ENCODE measurements at regions not wholly inside any gene's neighbourhood (a gene's known extent, or its start where the extent isn't known, plus 50 kb on each side); places are given as distances from the start of the nearest gene placed in this dataset.

DNA sequence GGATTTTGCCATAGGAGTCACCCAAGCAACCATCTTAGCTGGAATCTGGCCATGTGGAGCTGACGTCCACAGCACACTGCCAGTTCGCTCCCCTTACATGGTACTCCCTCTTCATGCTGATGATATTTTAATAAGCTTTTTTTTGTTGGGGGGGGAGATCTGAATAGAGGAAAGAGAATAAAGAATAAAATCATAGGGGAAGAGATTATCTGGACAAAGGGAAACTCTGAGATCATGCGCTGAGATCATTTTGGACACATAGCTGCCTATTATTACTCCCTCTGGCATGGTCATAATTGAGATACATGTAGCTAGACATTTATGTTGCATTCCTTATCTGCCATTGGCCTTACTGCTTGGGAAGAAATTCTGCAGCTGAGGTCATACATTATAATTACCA, 282.7 kb downstream of the HTR7 start:
- no peak overlapping the region for H3K4me3 ChIP-seq (ENCODE audit: low read depth, low read length)
- TF ChIP-seq, protein P1, sequence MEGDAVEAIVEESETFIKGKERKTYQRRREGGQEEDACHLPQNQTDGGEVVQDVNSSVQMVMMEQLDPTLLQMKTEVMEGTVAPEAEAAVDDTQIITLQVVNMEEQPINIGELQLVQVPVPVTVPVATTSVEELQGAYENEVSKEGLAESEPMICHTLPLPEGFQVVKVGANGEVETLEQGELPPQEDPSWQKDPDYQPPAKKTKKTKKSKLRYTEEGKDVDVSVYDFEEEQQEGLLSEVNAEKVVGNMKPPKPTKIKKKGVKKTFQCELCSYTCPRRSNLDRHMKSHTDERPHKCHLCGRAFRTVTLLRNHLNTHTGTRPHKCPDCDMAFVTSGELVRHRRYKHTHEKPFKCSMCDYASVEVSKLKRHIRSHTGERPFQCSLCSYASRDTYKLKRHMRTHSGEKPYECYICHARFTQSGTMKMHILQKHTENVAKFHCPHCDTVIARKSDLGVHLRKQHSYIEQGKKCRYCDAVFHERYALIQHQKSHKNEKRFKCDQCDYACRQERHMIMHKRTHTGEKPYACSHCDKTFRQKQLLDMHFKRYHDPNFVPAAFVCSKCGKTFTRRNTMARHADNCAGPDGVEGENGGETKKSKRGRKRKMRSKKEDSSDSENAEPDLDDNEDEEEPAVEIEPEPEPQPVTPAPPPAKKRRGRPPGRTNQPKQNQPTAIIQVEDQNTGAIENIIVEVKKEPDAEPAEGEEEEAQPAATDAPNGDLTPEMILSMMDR (IDR thresholded peaks at IDR 0.05; ENCODE audit: borderline replicate concordance, insufficient read depth, low read depth, low read length): no peak

DNA sequence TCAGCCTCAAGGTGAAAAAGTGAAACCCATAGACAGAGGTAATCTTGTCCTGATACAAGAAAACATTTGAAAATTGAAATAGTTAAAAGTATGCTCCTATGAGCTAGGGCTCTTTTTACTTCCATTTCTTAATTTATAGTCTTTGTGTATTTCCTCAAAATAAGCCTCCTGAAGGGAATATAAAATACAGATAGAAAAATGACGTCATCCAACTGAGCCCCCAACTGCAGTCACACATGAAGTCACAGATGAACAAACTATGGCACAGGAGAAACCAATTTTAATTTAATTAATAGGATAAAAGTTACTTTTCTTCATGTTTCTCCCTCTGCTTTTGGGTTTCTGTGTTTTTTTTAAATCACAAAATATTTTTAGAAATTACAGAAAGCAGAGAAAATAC, 280.3 kb downstream of the HTR7 start:
- TF ChIP-seq, protein P1 (IDR thresholded peaks at IDR 0.05; ENCODE audit: borderline replicate concordance, insufficient read depth, low read depth, low read length): no peak
- H3K4me3 ChIP-seq (ENCODE audit: low read depth, low read length): no peak overlapping the region

DNA sequence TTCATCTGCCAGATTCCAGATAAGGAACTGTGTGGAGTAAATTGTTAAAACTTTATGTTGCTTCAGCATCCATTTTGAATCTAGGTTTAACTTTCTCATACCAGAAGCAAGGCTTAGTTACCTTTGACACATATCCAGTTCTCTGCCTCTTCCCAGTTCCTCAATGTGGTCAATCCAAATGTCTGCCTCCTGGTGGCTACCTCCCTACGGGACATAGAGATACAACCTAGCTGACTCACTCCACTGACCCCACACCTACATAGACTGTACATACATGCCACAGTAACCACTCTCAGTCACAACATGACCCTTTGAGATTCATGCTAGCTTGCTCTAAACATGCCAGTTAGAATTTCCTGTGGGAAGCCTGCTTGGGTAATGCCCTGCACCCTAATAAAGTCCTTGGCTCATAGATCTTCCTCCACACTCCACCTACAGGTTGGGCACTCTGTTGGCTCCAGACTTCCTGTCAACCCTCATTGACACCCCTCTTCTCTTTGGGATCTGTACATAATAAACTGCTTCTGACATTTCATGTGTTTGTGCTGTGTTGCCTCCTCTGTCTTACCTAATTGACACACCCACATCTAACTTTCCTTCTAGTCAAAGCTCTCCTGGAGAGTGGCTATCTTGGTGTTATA, 278.1 kb downstream of the HTR7 start:
- TF ChIP-seq, protein P1 (IDR thresholded peaks at IDR 0.05; ENCODE audit: borderline replicate concordance, insufficient read depth, low read depth, low read length): no peak
- no peak overlapping the region for H3K4me3 ChIP-seq (ENCODE audit: low read depth, low read length)

DNA sequence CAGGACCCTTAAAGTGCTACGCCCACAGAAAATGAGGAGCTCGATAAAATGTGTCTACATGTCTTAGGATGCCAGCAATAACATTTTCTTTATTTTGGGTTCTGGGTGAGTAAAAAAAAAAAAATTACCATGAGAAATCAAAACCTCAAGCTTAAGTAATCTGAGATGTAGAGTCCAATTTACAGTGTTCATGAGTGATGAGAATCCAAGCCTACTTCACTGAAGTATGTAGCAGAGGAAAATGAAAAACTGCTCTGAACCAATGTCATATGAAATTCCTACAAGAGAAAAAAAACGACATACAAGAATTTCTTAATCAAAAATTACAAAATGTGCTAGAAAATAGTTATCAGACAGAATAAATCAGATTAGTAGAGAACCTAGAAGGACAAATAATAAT, 274.4 kb downstream of the HTR7 start:
- no peak overlapping the region for H3K4me3 ChIP-seq (ENCODE audit: low read depth, low read length)
- TF ChIP-seq, protein P1 (IDR thresholded peaks at IDR 0.05; ENCODE audit: borderline replicate concordance, insufficient read depth, low read depth, low read length): no peak

DNA sequence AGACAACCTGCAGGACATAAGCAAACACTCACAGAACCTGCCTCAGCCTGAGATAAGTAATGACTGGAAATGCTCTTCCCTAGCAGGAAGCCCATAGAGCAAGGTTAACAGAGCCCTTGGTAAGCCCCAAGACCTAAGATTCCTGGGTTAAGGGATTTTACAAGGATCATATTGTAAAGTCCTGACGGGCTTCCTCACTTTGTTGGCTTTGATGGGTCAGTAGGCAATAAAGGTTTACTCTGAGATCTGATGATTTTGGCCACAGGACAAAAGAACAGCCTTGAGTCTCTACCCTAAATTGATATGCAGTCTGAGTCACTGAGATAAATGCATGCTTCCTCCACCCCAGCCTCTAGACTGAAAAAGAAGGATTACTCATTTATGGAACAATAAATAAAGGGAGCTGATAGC, 270.8 kb downstream of the HTR7 start:
- TF ChIP-seq, protein P1 (IDR thresholded peaks at IDR 0.05; ENCODE audit: borderline replicate concordance, insufficient read depth, low read depth, low read length): no peak
- H3K4me3 ChIP-seq (ENCODE audit: low read depth, low read length): no peak overlapping the region

DNA sequence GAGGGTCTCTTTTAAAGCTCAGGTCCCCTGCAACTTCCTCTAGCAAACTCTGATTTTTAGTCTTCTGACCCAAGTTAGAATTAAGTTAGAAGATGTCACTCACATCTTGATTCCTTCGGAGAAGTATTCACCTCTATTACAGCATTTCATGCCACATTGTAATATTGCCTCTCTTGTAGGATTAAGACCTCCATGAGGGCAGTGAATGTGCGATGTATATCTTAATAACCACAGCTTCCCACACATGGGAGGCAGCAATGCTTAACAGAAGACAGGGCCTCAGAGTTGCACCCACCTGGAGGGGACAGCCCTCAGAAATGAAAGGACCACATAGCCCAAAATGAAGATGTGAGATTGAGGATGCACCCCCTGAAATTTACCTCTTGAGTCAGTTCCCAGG, 270.3 kb downstream of the HTR7 start:
- no peak overlapping the region for H3K4me3 ChIP-seq (ENCODE audit: low read depth, low read length)
- TF ChIP-seq, protein P1 (IDR thresholded peaks at IDR 0.05; ENCODE audit: borderline replicate concordance, insufficient read depth, low read depth, low read length): no peak

DNA sequence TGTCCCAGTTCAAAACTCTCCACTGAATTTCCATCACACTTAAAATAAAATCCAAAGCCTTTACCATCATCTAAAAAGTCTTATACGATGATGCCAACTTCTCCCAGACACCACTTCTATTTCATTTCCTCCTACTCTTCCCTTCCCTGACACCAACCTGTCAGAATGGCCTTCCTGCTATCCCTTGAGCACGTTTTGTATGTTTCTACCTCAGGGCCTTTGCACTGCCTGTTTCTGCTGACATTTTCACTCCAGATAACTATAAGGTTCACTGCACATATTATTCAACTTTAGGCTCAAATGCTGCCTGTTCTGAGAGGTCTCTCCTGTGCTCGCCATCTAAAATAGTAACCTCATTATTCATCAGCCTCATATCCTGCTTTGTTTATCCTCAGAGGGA, 269.6 kb downstream of the HTR7 start:
- H3K4me3 ChIP-seq (ENCODE audit: low read depth, low read length): no peak overlapping the region
- TF ChIP-seq, protein P1 (IDR thresholded peaks at IDR 0.05; ENCODE audit: borderline replicate concordance, insufficient read depth, low read depth, low read length): no peak
